Nephron (organoid): ENCODE measurements at regions not wholly inside any gene's neighbourhood (a gene's known extent, or its start where the extent isn't known, plus 50 kb on each side); places are given as distances from the start of the nearest gene placed in this dataset.

ENCODE experiments used
- H3K27ac Mint-ChIP-seq, 3 experiments: 2 replicates each; pipeline ENCODE4 v1.8.0; 2020; ENCODE audit warnings: mixed read lengths in 3 of 3, mild to moderate bottlenecking in 2 of 3, moderate library complexity in 1 of 3
- H3K27me3 Mint-ChIP-seq: 2 replicates; pipeline ENCODE4 v1.8.0; 2021; ENCODE audit warnings: low read depth, mild to moderate bottlenecking, moderate library complexity, mixed read lengths
- H3K36me3 Mint-ChIP-seq: 2 replicates; pipeline ENCODE4 v1.8.0; 2020; ENCODE audit warnings: low read depth, mixed read lengths
- H3K4me1 Mint-ChIP-seq: 2 replicates; pipeline ENCODE4 v1.8.0; 2020; ENCODE audit warnings: mixed read lengths
- H3K4me3 Mint-ChIP-seq, 3 experiments: 2 replicates each; pipeline ENCODE4 v1.8.0; 2020; ENCODE audit warnings: mild to moderate bottlenecking in 3 of 3, mixed read lengths in 3 of 3, moderate library complexity in 2 of 3
- H3K9me3 Mint-ChIP-seq: 2 replicates; pipeline ENCODE4 v1.8.0; 2020; ENCODE audit warnings: mixed read lengths
- CTCF ChIP-seq, 3 experiments: fragments of 200-600 bp; sonication (generic); IDR thresholded peaks; one replicate each; pipeline ENCODE4 v1.5.0; 2021; ENCODE audit warnings: antibody characterized with exemption in 3 of 3; ENCODE audit not compliant: unreplicated experiment in 3 of 3

GRCh38 chr10:10951675-10952074, 66.0 kb upstream of the CELF2 start:
- H3K27ac Mint-ChIP-seq: no peak overlapping the region
- H3K27me3 Mint-ChIP-seq: peaks cover 20% of the 10 kb centered on the region
- no peaks in the 10 kb centered on the region for H3K36me3 Mint-ChIP-seq
- no peak overlapping the region for H3K4me3 Mint-ChIP-seq
- peaks cover 6% of the 10 kb centered on the region for H3K9me3 Mint-ChIP-seq
- no peak for TF ChIP-seq CTCF (IDR thresholded peaks at IDR 0.05; ENCODE audit: unreplicated experiment in 3 of 3)
- peaks cover 37% of the 10 kb centered on the region for H3K4me1 Mint-ChIP-seq

GRCh38 chr10:10952800-10953199, 64.9 kb upstream of the CELF2 start:
- no peak for TF ChIP-seq CTCF (IDR thresholded peaks at IDR 0.05; ENCODE audit: unreplicated experiment in 3 of 3)
- Mint-ChIP-seq H3K4me3 (no peak overlapping the region), H3K27me3 (peaks cover 17% of the 10 kb centered on the region), H3K36me3 (no peaks in the 10 kb centered on the region), H3K9me3 (peaks cover 2% of the 10 kb centered on the region), H3K4me1 (peaks cover 34% of the 10 kb centered on the region), H3K27ac (no peak overlapping the region)

GRCh38 chr10:10956681-10957542, 60.8 kb upstream of the CELF2 start:
- TF ChIP-seq CTCF (IDR thresholded peaks at IDR 0.05; ENCODE audit: unreplicated experiment in 3 of 3): no peak
- peaks cover 9% of the 10 kb centered on the region for H3K27me3 Mint-ChIP-seq
- no peak overlapping the region for H3K4me3 Mint-ChIP-seq
- H3K4me1 Mint-ChIP-seq: peaks cover 37% of the 10 kb centered on the region
- H3K27ac Mint-ChIP-seq: no peak overlapping the region
- H3K9me3 Mint-ChIP-seq: no peaks in the 10 kb centered on the region
- H3K36me3 Mint-ChIP-seq: no peaks in the 10 kb centered on the region

GRCh38 chr10:10958041-10958440, 59.6 kb upstream of the CELF2 start:
- H3K4me3 Mint-ChIP-seq: no peak overlapping the region
- peaks cover 26% of the 10 kb centered on the region for H3K4me1 Mint-ChIP-seq
- H3K27me3 Mint-ChIP-seq: peaks cover 9% of the 10 kb centered on the region
- no peaks in the 10 kb centered on the region for H3K36me3 Mint-ChIP-seq
- no peaks in the 10 kb centered on the region for H3K9me3 Mint-ChIP-seq
- no peak overlapping the region for H3K27ac Mint-ChIP-seq
- TF ChIP-seq CTCF (IDR thresholded peaks at IDR 0.05; ENCODE audit: unreplicated experiment in 3 of 3): no peak

- H3K27ac Mint-ChIP-seq: no peak overlapping the region
- no peaks in the 10 kb centered on the region for H3K9me3 Mint-ChIP-seq
- H3K4me3 Mint-ChIP-seq: no peak overlapping the region
- TF ChIP-seq CTCF (IDR thresholded peaks at IDR 0.05; ENCODE audit: unreplicated experiment in 3 of 3): no peak
- H3K4me1 Mint-ChIP-seq: peaks cover 21% of the 10 kb centered on the region
- H3K27me3 Mint-ChIP-seq: peaks cover 9% of the 10 kb centered on the region
- no peaks in the 10 kb centered on the region for H3K36me3 Mint-ChIP-seq
Observed at GRCh38 chr10:10959666-10960065, 58.0 kb upstream of the CELF2 start.

GRCh38 chr10:10960534-10960933, 57.1 kb upstream of the CELF2 start:
- H3K4me1 Mint-ChIP-seq: peaks cover 15% of the 10 kb centered on the region
- H3K4me3 Mint-ChIP-seq: no peak overlapping the region
- no peak for TF ChIP-seq CTCF (IDR thresholded peaks at IDR 0.05; ENCODE audit: unreplicated experiment in 3 of 3)
- H3K27ac Mint-ChIP-seq: no peak overlapping the region
- H3K36me3 Mint-ChIP-seq: no peaks in the 10 kb centered on the region
- no peaks in the 10 kb centered on the region for H3K9me3 Mint-ChIP-seq
- H3K27me3 Mint-ChIP-seq: peaks cover 9% of the 10 kb centered on the region
